ENCODE measurements at regions not wholly inside any gene's neighbourhood (a gene's known extent, or its start where the extent isn't known, plus 50 kb on each side); places are given as distances from the start of the nearest gene placed in this dataset.

DNA sequence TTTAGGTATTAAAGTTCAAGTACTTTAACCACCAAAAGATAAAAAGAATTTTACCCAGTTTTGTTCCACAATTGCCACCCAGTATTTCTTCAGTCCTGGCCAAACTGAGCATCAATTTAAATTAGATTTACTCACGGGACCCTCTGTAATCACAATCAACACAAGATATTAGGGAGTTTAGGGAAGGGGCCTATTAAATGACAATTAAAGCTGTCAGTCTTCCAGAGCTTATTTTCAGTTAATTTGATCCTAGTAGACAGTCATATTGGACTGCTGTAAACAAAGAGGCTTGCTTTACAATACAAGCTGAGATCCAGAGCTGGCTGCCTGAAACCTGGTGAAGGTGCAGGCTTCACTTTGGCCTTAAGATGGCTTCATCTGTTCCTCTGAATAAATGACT lies 321.2 kb upstream of the NBEA start:
- TF ChIP-seq, protein P1, sequence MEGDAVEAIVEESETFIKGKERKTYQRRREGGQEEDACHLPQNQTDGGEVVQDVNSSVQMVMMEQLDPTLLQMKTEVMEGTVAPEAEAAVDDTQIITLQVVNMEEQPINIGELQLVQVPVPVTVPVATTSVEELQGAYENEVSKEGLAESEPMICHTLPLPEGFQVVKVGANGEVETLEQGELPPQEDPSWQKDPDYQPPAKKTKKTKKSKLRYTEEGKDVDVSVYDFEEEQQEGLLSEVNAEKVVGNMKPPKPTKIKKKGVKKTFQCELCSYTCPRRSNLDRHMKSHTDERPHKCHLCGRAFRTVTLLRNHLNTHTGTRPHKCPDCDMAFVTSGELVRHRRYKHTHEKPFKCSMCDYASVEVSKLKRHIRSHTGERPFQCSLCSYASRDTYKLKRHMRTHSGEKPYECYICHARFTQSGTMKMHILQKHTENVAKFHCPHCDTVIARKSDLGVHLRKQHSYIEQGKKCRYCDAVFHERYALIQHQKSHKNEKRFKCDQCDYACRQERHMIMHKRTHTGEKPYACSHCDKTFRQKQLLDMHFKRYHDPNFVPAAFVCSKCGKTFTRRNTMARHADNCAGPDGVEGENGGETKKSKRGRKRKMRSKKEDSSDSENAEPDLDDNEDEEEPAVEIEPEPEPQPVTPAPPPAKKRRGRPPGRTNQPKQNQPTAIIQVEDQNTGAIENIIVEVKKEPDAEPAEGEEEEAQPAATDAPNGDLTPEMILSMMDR (IDR thresholded peaks at IDR 0.05): no peak
- TF ChIP-seq POLR2A (IDR thresholded peaks at IDR 0.05): no peak

Measured in esophagus squamous epithelium (tissue), 4 donors.